DND-41 (cell line): ENCODE measurements at regions not wholly inside any gene's neighbourhood (a gene's known extent, or its start where the extent isn't known, plus 50 kb on each side); places are given as distances from the start of the nearest gene placed in this dataset.

Experiments used
- ATAC-seq: fragments of 200-7000 bp; cut with Tn5 transposase; 3 replicates; pipeline ENCODE4 v1.9.1; 2021; ENCODE audit warnings: low read depth; ENCODE audit not compliant: insufficient read depth
- DNase-seq: peaks from one replicate; pipeline ENCODE4 v3.0.0-alpha.2; 2020
- H2AFZ ChIP-seq: 2 replicates; pipeline ENCODE4 v1.6.0; 2012; ENCODE audit warnings: low read depth, low read length
- H3K27ac ChIP-seq: 2 replicates; pipeline ENCODE4 v1.5.1; 2012; ENCODE audit warnings: low read length, inconsistent platforms
- H3K27me3 ChIP-seq: fragments of 200-600 bp; sonication (generic); 2 replicates; pipeline ENCODE4 v1.6.0; 2012; ENCODE audit warnings: low read length, mild to moderate bottlenecking, inconsistent platforms; ENCODE audit not compliant: insufficient read depth, poor library complexity
- H3K36me3 ChIP-seq: 2 replicates; pipeline ENCODE4 v1.5.1; 2012; ENCODE audit warnings: low read length, inconsistent platforms; ENCODE audit not compliant: insufficient read depth
- H3K4me1 ChIP-seq: 2 replicates; pipeline ENCODE4 v1.5.1; 2012; ENCODE audit warnings: mild to moderate bottlenecking, low read length; ENCODE audit not compliant: insufficient read depth
- H3K4me2 ChIP-seq: 2 replicates; pipeline ENCODE4 v1.6.0; 2012; ENCODE audit warnings: mild to moderate bottlenecking, moderate library complexity, low read length, inconsistent platforms; ENCODE audit not compliant: insufficient read depth
- H3K4me3 ChIP-seq, 2 experiments: fragments of 200-600 bp in 1 of 2; shearing (Covaris generic) in 1 of 2; 2 replicates each; pipeline ENCODE4 v1.5.1; 2012 to 2016; ENCODE audit warnings: inconsistent platforms in 2 of 2, low read length in 2 of 2, mild to moderate bottlenecking in 2 of 2, low read depth in 1 of 2, moderate library complexity in 1 of 2
- H3K79me2 ChIP-seq: 2 replicates; pipeline ENCODE4 v1.6.0; 2012; ENCODE audit warnings: low read length, inconsistent platforms; ENCODE audit not compliant: insufficient read depth
- H3K9ac ChIP-seq: 2 replicates; pipeline ENCODE4 v1.6.0; 2012; ENCODE audit warnings: low read depth, mild to moderate bottlenecking, inconsistent platforms, low read length, moderate library complexity
- H3K9me3 ChIP-seq: 2 replicates; pipeline ENCODE4 v1.5.1; 2012; ENCODE audit warnings: low read length, moderate library complexity, mild to moderate bottlenecking, inconsistent platforms; ENCODE audit not compliant: insufficient read depth, severe bottlenecking
- H4K20me1 ChIP-seq: 2 replicates; pipeline ENCODE4 v1.6.0; 2012; ENCODE audit warnings: low read length; ENCODE audit not compliant: insufficient read depth
- EZH2 ChIP-seq: IDR thresholded peaks from 3 replicates; pipeline ENCODE4 v1.6.1; 2012; ENCODE audit warnings: borderline replicate concordance, low read depth, mild to moderate bottlenecking, moderate library complexity, low read length, inconsistent platforms; ENCODE audit not compliant: severe bottlenecking
- TF ChIP-seq, protein P1 (sequence below): IDR thresholded peaks from 2 replicates; pipeline ENCODE4 v1.5.1; 2012; ENCODE audit warnings: borderline replicate concordance, low read length, moderate library complexity, mild to moderate bottlenecking; ENCODE audit not compliant: poor library complexity, severe bottlenecking; ENCODE audit errors: extremely low read depth

DNA sequence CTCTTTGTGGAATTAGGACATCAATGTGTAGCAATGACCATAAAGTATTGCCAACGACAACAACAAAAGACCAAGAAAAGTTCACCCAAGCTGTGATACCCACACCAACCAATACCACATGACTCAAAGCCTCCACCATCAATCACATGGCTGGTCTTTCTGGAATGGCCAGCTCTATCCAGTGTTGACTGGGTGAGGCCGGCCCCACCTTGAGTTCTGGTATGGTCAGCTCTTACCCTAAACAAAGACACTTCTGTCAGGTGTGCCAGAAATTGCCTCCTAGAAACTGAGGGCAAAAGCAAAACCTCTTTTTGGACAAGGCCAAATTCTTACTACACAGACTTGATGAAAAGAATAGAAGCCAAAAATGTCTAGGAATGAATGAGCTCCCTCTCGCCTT, 331.5 kb downstream of the ZNF608 start:
- ATAC-seq (no peak), DNase-seq (no peak)
- H3K79me2 ChIP-seq = no peaks in the 10 kb centered on the region

DNA sequence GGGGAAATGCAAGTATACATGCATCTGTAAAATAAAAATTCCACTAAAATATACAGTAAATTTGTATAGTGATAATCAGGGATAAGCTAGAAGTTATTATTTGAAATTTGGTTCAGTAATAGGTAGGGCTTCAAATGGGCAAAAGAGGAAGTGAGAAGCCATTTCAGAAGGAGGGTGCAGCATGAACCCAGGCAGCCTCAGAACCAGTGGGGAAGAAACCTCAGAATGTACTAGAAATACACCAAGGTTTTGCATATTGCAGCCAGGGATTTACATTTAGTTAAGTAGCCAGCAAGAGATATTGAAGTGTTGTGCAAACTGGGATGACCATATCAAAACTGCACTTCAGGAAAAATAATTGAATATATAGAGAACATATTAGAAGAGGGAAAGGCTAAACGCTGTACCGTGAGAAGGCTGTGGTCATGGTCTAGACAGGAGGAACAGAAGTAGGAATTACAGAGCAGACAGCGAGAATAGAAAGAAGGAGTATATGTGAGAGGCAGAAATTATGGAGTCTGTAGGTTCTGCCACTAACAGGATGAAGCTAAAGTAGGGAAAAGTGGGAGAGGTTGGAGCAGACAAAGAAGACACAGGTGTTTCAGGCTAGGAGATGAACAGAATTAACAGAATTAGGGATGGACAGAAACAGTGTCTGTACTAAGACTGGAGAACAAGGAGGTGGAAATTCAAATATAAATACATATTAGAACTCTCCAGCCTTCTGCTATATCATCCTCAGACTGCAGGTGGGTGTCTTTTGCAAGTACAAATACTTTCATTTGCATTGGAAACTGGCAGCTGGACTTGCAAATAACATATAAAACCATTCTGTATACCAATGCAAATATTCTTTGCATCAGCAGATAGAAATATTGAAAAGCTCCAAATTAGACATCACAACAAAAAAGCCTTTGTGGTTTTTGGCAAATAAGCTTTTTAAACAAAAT, 335.6 kb downstream of the ZNF608 start:
- H3K79me2 ChIP-seq = no peaks in the 10 kb centered on the region

More for the DNA sequence above, 331.5 kb downstream of the ZNF608 start:
- H3K27ac ChIP-seq = no peak overlapping the region
- no peak overlapping the region for H3K4me2 ChIP-seq
- H3K4me1 ChIP-seq = no peaks in the 10 kb centered on the region
- H4K20me1 ChIP-seq = no peaks in the 10 kb centered on the region
- no peaks in the 10 kb centered on the region for H3K36me3 ChIP-seq
- H3K27me3 ChIP-seq = no peaks in the 10 kb centered on the region
- no peak overlapping the region for H3K4me3 ChIP-seq
- H3K9ac ChIP-seq = no peak overlapping the region
- TF ChIP-seq EZH2 = no peak
- TF ChIP-seq, protein P1, sequence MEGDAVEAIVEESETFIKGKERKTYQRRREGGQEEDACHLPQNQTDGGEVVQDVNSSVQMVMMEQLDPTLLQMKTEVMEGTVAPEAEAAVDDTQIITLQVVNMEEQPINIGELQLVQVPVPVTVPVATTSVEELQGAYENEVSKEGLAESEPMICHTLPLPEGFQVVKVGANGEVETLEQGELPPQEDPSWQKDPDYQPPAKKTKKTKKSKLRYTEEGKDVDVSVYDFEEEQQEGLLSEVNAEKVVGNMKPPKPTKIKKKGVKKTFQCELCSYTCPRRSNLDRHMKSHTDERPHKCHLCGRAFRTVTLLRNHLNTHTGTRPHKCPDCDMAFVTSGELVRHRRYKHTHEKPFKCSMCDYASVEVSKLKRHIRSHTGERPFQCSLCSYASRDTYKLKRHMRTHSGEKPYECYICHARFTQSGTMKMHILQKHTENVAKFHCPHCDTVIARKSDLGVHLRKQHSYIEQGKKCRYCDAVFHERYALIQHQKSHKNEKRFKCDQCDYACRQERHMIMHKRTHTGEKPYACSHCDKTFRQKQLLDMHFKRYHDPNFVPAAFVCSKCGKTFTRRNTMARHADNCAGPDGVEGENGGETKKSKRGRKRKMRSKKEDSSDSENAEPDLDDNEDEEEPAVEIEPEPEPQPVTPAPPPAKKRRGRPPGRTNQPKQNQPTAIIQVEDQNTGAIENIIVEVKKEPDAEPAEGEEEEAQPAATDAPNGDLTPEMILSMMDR = no peak
- no peak overlapping the region for H2AFZ ChIP-seq
- H3K9me3 ChIP-seq = no peaks in the 10 kb centered on the region

DNA sequence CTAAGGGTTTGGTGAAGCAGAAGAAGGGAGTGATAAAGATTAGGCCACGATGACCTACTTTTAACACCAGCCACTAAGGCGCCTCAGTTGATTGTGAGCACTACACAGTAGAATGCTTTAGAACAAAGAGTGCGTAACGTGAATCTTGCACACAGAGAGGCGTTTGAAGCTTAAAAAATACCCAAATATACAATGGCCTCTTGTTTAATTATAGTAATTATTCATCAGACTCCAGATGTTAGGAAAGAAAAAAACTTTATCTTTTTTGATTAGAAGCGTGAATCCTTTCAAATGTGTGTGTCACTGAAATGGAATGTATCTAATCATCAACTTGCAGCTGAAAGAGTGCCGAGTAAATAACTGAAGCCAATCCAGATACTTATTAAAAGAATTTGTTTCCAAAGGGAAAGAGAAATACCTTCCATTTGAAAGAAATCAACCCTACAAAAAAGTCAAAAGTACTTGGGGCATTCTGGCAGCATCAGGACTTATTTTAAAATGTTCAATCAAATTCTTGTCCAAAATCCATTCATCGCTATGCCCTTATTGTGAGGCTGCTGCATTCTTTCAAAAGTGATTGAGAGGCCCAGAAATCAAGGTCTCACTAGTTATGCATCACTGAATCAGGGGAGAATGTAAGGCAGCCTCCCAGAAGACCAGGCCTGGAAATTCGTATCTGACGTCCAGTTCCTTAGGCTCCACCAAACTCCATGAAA, 337.5 kb downstream of the ZNF608 start:
- ATAC-seq (no peak), DNase-seq (no peak)
- Histone ChIP-seq H3K4me1 (no peaks in the 10 kb centered on the region), H4K20me1 (no peaks in the 10 kb centered on the region), H3K36me3 (no peaks in the 10 kb centered on the region), H3K27me3 (no peaks in the 10 kb centered on the region), H3K4me2 (no peak overlapping the region), H3K9me3 (no peaks in the 10 kb centered on the region), H2AFZ (no peak overlapping the region), H3K9ac (no peak overlapping the region), H3K27ac (no peak overlapping the region), H3K4me3 (no peak overlapping the region), H3K79me2 (no peaks in the 10 kb centered on the region)
- TF ChIP-seq, protein P1 = no peak
- TF ChIP-seq EZH2 = no peak

More for the DNA sequence above, 335.6 kb downstream of the ZNF608 start:
- TF ChIP-seq, protein P1 = peak; percentile 30
- TF ChIP-seq EZH2 = no peak
- no peaks in the 10 kb centered on the region for H3K9me3 ChIP-seq
- H2AFZ ChIP-seq = no peak overlapping the region
- ATAC-seq (no peak), DNase-seq (no peak)
- H3K4me1 ChIP-seq = no peaks in the 10 kb centered on the region
- H3K27ac ChIP-seq = no peak overlapping the region
- H3K36me3 ChIP-seq = no peaks in the 10 kb centered on the region
- no peak overlapping the region for H3K9ac ChIP-seq
- no peak overlapping the region for H3K4me3 ChIP-seq
- no peaks in the 10 kb centered on the region for H3K27me3 ChIP-seq
- no peaks in the 10 kb centered on the region for H4K20me1 ChIP-seq
- no peak overlapping the region for H3K4me2 ChIP-seq
